Thyroid gland (tissue), 4 donors: ENCODE measurements at regions not wholly inside any gene's neighbourhood (a gene's known extent, or its start where the extent isn't known, plus 50 kb on each side); places are given as distances from the start of the nearest gene placed in this dataset.

Experiments used
- POLR2A ChIP-seq, 2 donors: fragments of 450-650 bp; IDR thresholded peaks; one replicate each; pipeline ENCODE4 v1.6.1; 2017; ENCODE audit warnings: antibody characterized with exemption in 2 of 2, mild to moderate bottlenecking in 2 of 2, moderate library complexity in 1 of 2
- TF ChIP-seq, protein P1 (sequence below), 6 experiments: fragments of 200-600 bp in 3 of 6; fragments of 450-650 bp in 3 of 6; sonication (generic) in 3 of 6; IDR thresholded peaks; one replicate each; pipeline ENCODE4 v1.5.1; 2016 to 2019; ENCODE audit warnings: antibody characterized with exemption in 6 of 6, mild to moderate bottlenecking in 2 of 6, inconsistent platforms in 1 of 6, moderate library complexity in 1 of 6

- no peak for TF ChIP-seq POLR2A (IDR thresholded peaks at IDR 0.05)
- TF ChIP-seq, protein P1, sequence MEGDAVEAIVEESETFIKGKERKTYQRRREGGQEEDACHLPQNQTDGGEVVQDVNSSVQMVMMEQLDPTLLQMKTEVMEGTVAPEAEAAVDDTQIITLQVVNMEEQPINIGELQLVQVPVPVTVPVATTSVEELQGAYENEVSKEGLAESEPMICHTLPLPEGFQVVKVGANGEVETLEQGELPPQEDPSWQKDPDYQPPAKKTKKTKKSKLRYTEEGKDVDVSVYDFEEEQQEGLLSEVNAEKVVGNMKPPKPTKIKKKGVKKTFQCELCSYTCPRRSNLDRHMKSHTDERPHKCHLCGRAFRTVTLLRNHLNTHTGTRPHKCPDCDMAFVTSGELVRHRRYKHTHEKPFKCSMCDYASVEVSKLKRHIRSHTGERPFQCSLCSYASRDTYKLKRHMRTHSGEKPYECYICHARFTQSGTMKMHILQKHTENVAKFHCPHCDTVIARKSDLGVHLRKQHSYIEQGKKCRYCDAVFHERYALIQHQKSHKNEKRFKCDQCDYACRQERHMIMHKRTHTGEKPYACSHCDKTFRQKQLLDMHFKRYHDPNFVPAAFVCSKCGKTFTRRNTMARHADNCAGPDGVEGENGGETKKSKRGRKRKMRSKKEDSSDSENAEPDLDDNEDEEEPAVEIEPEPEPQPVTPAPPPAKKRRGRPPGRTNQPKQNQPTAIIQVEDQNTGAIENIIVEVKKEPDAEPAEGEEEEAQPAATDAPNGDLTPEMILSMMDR (IDR thresholded peaks at IDR 0.05) = no peak
Measured at GRCh38 chr6:139514819-139515218, 140.4 kb upstream of the CITED2 start.
